GM12875 (cell line): ENCODE measurements at regions not wholly inside any gene's neighbourhood (a gene's known extent, or its start where the extent isn't known, plus 50 kb on each side); places are given as distances from the start of the nearest gene placed in this dataset.

Experiments
- H3K4me3 ChIP-seq: one replicate; pipeline ENCODE4 v1.5.1; 2011; ENCODE audit warnings: low read depth, low read length, control low read depth
- CTCF ChIP-seq: IDR thresholded peaks from 2 replicates; pipeline ENCODE4 v1.5.1; 2011; ENCODE audit warnings: low read depth, mild to moderate bottlenecking, control low read depth, inconsistent platforms, low read length, moderate library complexity, borderline replicate concordance; ENCODE audit not compliant: insufficient read depth

GRCh38 chr3:89624494-89624893 is 517.1 kb downstream of the EPHA3 start:
- no peak for TF ChIP-seq CTCF
- H3K4me3 ChIP-seq = no peak overlapping the region

GRCh38 chr3:89625945-89626344 is 518.5 kb downstream of the EPHA3 start:
- TF ChIP-seq CTCF = no peak
- no peak overlapping the region for H3K4me3 ChIP-seq

- H3K4me3 ChIP-seq = no peak overlapping the region
- no peak for TF ChIP-seq CTCF
These were observed 521.6 kb downstream of the EPHA3 start for GRCh38 chr3:89628856-89629670.

- H3K4me3 ChIP-seq = no peak overlapping the region
- TF ChIP-seq CTCF = no peak
These were observed 527.7 kb downstream of the EPHA3 start for GRCh38 chr3:89635137-89635536.

- no peak for TF ChIP-seq CTCF
- H3K4me3 ChIP-seq = no peak overlapping the region
These were observed 537.3 kb downstream of the EPHA3 start for GRCh38 chr3:89644716-89645115.

- no peak overlapping the region for H3K4me3 ChIP-seq
- TF ChIP-seq CTCF = no peak
These were observed 542.0 kb downstream of the EPHA3 start for GRCh38 chr3:89649431-89649830.

GRCh38 chr3:89654031-89654430 is 546.6 kb downstream of the EPHA3 start:
- TF ChIP-seq CTCF = no peak

More at GRCh38 chr3:89654031-89654430, 546.6 kb downstream of the EPHA3 start:
- H3K4me3 ChIP-seq = no peak overlapping the region
